ENCODE measurements at regions not wholly inside any gene's neighbourhood (a gene's known extent, or its start where the extent isn't known, plus 50 kb on each side); places are given as distances from the start of the nearest gene placed in this dataset.

GRCh38 chr11:28490773-28491382, 382.7 kb downstream of the METTL15 start:
- H3K27ac ChIP-seq (ENCODE audit: low read depth in 2 of 2, low read length in 1 of 2): no peak overlapping the region
- H3K79me2 ChIP-seq (ENCODE audit: insufficient read depth): no peaks in the 10 kb centered on the region
- no peak overlapping the region for H2AFZ ChIP-seq (ENCODE audit: low read depth)
- H3K4me1 ChIP-seq (ENCODE audit: control insufficient read depth in 1 of 2, insufficient read depth in 2 of 2, low read depth in 1 of 2, low read length in 1 of 2): peaks cover 0 to 13% of the 10 kb centered on the region in 2 experiments; a peak in 3 of 4 replicates
- H3K4me2 ChIP-seq: no peak overlapping the region
- no peaks in the 10 kb centered on the region for H3K9me2 ChIP-seq
- TF ChIP-seq TCF12 (IDR thresholded peaks at IDR 0.05) (no peak), NRF1 (IDR thresholded peaks at IDR 0.05; ENCODE audit: low read depth, low read length) (no peak), POLR2AphosphoS5 (IDR thresholded peaks at IDR 0.05; ENCODE audit: low read depth, low read length) (no peak), YY1 (IDR thresholded peaks at IDR 0.05; ENCODE audit: low read depth) (no peak), FOXM1 (IDR thresholded peaks at IDR 0.05; ENCODE audit: low read depth) (no peak)
- TF ChIP-seq, protein P1, sequence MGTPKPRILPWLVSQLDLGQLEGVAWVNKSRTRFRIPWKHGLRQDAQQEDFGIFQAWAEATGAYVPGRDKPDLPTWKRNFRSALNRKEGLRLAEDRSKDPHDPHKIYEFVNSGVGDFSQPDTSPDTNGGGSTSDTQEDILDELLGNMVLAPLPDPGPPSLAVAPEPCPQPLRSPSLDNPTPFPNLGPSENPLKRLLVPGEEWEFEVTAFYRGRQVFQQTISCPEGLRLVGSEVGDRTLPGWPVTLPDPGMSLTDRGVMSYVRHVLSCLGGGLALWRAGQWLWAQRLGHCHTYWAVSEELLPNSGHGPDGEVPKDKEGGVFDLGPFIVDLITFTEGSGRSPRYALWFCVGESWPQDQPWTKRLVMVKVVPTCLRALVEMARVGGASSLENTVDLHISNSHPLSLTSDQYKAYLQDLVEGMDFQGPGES (IDR thresholded peaks at IDR 0.05; ENCODE audit: low read depth, low read length): no peak
- H3K4me3 ChIP-seq (ENCODE audit: low read depth in 2 of 2, low read length in 1 of 2): no peak overlapping the region
- ChIA-PET POLR2A (no interaction called here), CTCF (interaction anchor here (2.3 kb wide), 1 partner anchor 39 kb away, joined by 7 read pairs; no protein-coding TSS in a partner anchor)
- no peak overlapping the region for H3K9ac ChIP-seq
- no peaks in the 10 kb centered on the region for H3K9me3 ChIP-seq
- no peaks in the 10 kb centered on the region for H3F3A ChIP-seq (replicated peaks; ENCODE audit: insufficient read depth)
- DNase-seq: no peak
- no peaks in the 10 kb centered on the region for H3K27me3 ChIP-seq (ENCODE audit: insufficient read depth)
- no peaks in the 10 kb centered on the region for H3K36me3 ChIP-seq (replicated peaks in 1 of 2; ENCODE audit: control insufficient read depth in 1 of 2, insufficient read depth in 2 of 2, low read length in 1 of 2)
- H4K20me1 ChIP-seq (ENCODE audit: insufficient read depth): no peaks in the 10 kb centered on the region

DNA sequence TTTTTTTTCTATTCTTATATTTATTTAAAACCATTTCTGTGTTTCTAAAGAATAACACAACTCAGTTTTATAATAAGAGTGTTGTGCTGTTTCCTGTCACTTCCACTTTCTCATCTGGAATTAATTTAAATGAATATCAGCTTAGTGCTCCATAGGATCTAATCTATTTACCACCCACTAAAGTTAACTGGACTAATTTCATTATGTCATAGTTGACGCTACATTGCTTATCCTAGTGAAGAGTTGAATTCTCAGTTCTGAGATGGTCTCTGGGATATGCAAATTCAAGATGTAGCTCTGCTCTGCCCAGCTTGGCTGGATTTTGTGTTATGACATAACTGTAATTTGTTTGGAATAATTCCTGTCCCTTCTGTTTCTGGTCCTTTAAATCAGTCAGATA, 380.1 kb downstream of the METTL15 start:
- 30% methylated on average over 1 of the region's 1 CpG for WGBS (ENCODE audit: low lambda C conversion rate)
- no peaks in the 10 kb centered on the region for H3K79me2 ChIP-seq (ENCODE audit: insufficient read depth)
- H3K9me2 ChIP-seq: no peaks in the 10 kb centered on the region
- H3K9me3 ChIP-seq: no peaks in the 10 kb centered on the region
- H3K36me3 ChIP-seq (replicated peaks in 1 of 2; ENCODE audit: control insufficient read depth in 1 of 2, insufficient read depth in 2 of 2, low read length in 1 of 2): no peaks in the 10 kb centered on the region
- peak overlapping the region in 1 of 2 experiments; percentile 34; a peak in 1 of 4 replicates for H3K27ac ChIP-seq (ENCODE audit: low read depth in 2 of 2, low read length in 1 of 2)
- no peak overlapping the region; the same call in 1 of the 2 replicates for H3K9ac ChIP-seq
- H3F3A ChIP-seq (replicated peaks; ENCODE audit: insufficient read depth): no peaks in the 10 kb centered on the region
- peaks cover 0 to 13% of the 10 kb centered on the region in 2 experiments; a peak in 3 of 4 replicates for H3K4me1 ChIP-seq (ENCODE audit: control insufficient read depth in 1 of 2, insufficient read depth in 2 of 2, low read depth in 1 of 2, low read length in 1 of 2)
- peak; percentile 34 for DNase-seq
- POLR2A ChIA-PET: no interaction called here
- no peaks in the 10 kb centered on the region for H3K27me3 ChIP-seq (ENCODE audit: insufficient read depth)
- no peak overlapping the region for H3K4me3 ChIP-seq (ENCODE audit: low read depth in 2 of 2, low read length in 1 of 2)
- no peaks in the 10 kb centered on the region for H4K20me1 ChIP-seq (ENCODE audit: insufficient read depth)
- H2AFZ ChIP-seq (ENCODE audit: low read depth): no peak overlapping the region
- CTCF ChIA-PET: interaction anchor here (0.9 to 2.6 kb wide), 3 partner anchors 41 to 771 kb away, joined by 3 to 9 read pairs (median 4); no protein-coding TSS in a partner anchor
- TF ChIP-seq CHD2 (IDR thresholded peaks at IDR 0.05; ENCODE audit: low read length, partially characterized antibody) (peak; percentile 73), NRF1 (IDR thresholded peaks at IDR 0.05; ENCODE audit: low read depth, low read length) (no peak), PBX3 (IDR thresholded peaks at IDR 0.05) (no peak), GATA2 (CRISPR knock-in tag; IDR thresholded peaks at IDR 0.05) (peak; percentile 82), USF2 (IDR thresholded peaks at IDR 0.05; ENCODE audit: borderline replicate concordance, low read depth, low read length) (no peak), RXRA (IDR thresholded peaks at IDR 0.05; ENCODE audit: borderline replicate concordance, low read depth) (no peak), GABPA (IDR thresholded peaks at IDR 0.05; ENCODE audit: low read depth) (no peak), TAF1 (IDR thresholded peaks at IDR 0.05; ENCODE audit: borderline replicate concordance, low read depth, low read length) (no peak), SMC3 (IDR thresholded peaks at IDR 0.05; ENCODE audit: low read depth, low read length) (no peak), YY1 (IDR thresholded peaks at IDR 0.05; ENCODE audit: low read depth) (no peak), EP300 (IDR thresholded peaks at IDR 0.05; ENCODE audit: borderline replicate concordance in 1 of 2, low read depth in 1 of 2, low read length in 1 of 2) (peak in 1 of 2 experiments; percentile 66; a peak in 1 of 4 replicates), RCOR1 (IDR thresholded peaks at IDR 0.05; ENCODE audit: low read length) (peak; percentile 76; the same call in 1 of the 2 replicates), TCF12 (IDR thresholded peaks at IDR 0.05) (0 out of 2 replicates have a peak, but pooled peaks have one; percentile 22), EZH2phosphoT487 (IDR thresholded peaks at IDR 0.05; ENCODE audit: borderline replicate concordance, low read depth) (no peak), RFX5 (IDR thresholded peaks at IDR 0.05; ENCODE audit: low read length) (no peak)
- TF ChIP-seq, protein P2, sequence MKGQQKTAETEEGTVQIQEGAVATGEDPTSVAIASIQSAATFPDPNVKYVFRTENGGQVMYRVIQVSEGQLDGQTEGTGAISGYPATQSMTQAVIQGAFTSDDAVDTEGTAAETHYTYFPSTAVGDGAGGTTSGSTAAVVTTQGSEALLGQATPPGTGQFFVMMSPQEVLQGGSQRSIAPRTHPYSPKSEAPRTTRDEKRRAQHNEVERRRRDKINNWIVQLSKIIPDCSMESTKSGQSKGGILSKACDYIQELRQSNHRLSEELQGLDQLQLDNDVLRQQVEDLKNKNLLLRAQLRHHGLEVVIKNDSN (IDR thresholded peaks at IDR 0.05; ENCODE audit: borderline replicate concordance, low read depth): no peak
- TF ChIP-seq, protein P3, sequence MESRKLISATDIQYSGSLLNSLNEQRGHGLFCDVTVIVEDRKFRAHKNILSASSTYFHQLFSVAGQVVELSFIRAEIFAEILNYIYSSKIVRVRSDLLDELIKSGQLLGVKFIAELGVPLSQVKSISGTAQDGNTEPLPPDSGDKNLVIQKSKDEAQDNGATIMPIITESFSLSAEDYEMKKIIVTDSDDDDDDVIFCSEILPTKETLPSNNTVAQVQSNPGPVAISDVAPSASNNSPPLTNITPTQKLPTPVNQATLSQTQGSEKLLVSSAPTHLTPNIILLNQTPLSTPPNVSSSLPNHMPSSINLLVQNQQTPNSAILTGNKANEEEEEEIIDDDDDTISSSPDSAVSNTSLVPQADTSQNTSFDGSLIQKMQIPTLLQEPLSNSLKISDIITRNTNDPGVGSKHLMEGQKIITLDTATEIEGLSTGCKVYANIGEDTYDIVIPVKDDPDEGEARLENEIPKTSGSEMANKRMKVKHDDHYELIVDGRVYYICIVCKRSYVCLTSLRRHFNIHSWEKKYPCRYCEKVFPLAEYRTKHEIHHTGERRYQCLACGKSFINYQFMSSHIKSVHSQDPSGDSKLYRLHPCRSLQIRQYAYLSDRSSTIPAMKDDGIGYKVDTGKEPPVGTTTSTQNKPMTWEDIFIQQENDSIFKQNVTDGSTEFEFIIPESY (IDR thresholded peaks at IDR 0.05; ENCODE audit: borderline replicate concordance, low read depth): no peak
- H3K4me2 ChIP-seq: no peak overlapping the region
